Lower leg skin (tissue), 3 donors: ENCODE measurements at regions not wholly inside any gene's neighbourhood (a gene's known extent, or its start where the extent isn't known, plus 50 kb on each side); places are given as distances from the start of the nearest gene placed in this dataset.

Experiments
- POLR2A ChIP-seq, 2 donors: fragments of 450-650 bp; IDR thresholded peaks; one replicate each; pipeline ENCODE4 v1.6.1; 2016 to 2017; ENCODE audit warnings: antibody characterized with exemption in 2 of 2, mild to moderate bottlenecking in 1 of 2, moderate library complexity in 1 of 2
- TF ChIP-seq, protein P1 (sequence below), 3 donors: fragments of 450-650 bp; IDR thresholded peaks; one replicate each; pipeline ENCODE4 v1.5.1; 2016; ENCODE audit warnings: antibody characterized with exemption in 3 of 3, mild to moderate bottlenecking in 3 of 3, moderate library complexity in 2 of 3

DNA sequence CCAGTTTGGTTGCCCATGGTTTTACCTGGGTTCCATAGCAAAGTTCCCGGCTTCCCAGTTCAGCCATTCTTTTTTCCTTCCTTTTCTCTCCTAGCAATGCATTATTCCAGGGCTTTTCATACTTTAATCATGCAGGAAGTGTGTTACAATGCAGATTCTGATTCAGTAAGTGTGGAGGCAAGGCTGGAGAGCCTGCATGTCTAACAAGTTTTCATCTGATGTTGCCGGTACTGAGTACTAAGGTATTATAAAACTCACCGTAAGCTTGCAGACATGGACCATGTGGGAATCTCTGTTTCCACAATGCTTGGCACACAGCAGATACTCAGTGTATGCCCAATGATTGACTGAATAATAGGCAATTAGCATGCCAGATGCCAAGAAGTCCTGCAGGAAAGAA lies 102.9 kb upstream of the SHB start:
- TF ChIP-seq, protein P1, sequence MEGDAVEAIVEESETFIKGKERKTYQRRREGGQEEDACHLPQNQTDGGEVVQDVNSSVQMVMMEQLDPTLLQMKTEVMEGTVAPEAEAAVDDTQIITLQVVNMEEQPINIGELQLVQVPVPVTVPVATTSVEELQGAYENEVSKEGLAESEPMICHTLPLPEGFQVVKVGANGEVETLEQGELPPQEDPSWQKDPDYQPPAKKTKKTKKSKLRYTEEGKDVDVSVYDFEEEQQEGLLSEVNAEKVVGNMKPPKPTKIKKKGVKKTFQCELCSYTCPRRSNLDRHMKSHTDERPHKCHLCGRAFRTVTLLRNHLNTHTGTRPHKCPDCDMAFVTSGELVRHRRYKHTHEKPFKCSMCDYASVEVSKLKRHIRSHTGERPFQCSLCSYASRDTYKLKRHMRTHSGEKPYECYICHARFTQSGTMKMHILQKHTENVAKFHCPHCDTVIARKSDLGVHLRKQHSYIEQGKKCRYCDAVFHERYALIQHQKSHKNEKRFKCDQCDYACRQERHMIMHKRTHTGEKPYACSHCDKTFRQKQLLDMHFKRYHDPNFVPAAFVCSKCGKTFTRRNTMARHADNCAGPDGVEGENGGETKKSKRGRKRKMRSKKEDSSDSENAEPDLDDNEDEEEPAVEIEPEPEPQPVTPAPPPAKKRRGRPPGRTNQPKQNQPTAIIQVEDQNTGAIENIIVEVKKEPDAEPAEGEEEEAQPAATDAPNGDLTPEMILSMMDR (IDR thresholded peaks at IDR 0.05) = no peak
- no peak for TF ChIP-seq POLR2A (IDR thresholded peaks at IDR 0.05)
